LHCN-M2 (cell line): ENCODE measurements at regions not wholly inside any gene's neighbourhood (a gene's known extent, or its start where the extent isn't known, plus 50 kb on each side); places are given as distances from the start of the nearest gene placed in this dataset.
"Not testable (repeated sequence)": the region's sequence is repeated elsewhere in the genome, so short reads cannot be mapped to it uniquely, and the experiment has no call there.

ENCODE experiments used
- DNase-seq: peaks from one replicate; pipeline ENCODE4 v3.0.0-alpha.2; 2012; ENCODE audit warnings: low read depth

GRCh38 chr19:29013325-29013724 is 199.6 kb downstream of the UQCRFS1 start:
- DNase-seq = no peak

GRCh38 chr19:29012457-29012856 is 200.5 kb downstream of the UQCRFS1 start:
- no peak for DNase-seq

- no peak for DNase-seq
Observed at GRCh38 chr19:29010276-29010675, 202.7 kb downstream of the UQCRFS1 start.

GRCh38 chr19:29006057-29006735 is 206.8 kb downstream of the UQCRFS1 start:
- DNase-seq = no peak

GRCh38 chr19:29004796-29005195 is 208.2 kb downstream of the UQCRFS1 start:
- no peak for DNase-seq

- no peak for DNase-seq
Observed at GRCh38 chr19:29003641-29004409, 209.1 kb downstream of the UQCRFS1 start.

- no peak for DNase-seq
Observed at GRCh38 chr19:29002336-29002735, 210.6 kb downstream of the UQCRFS1 start.

GRCh38 chr19:29001597-29002245 is 211.2 kb downstream of the UQCRFS1 start:
- DNase-seq = no peak

- no peak for DNase-seq
Observed at GRCh38 chr19:29001141-29001581, 211.8 kb downstream of the UQCRFS1 start.

- DNase-seq = no peak
Observed at GRCh38 chr19:28999724-29000433, 213.1 kb downstream of the UQCRFS1 start.

GRCh38 chr19:28998974-28999373 is 214.0 kb downstream of the UQCRFS1 start:
- DNase-seq = no peak

GRCh38 chr19:28997866-28998265 is 215.1 kb downstream of the UQCRFS1 start:
- DNase-seq = not testable (repeated sequence)

GRCh38 chr19:28990522-28990921 is 222.4 kb downstream of the UQCRFS1 start:
- DNase-seq = no peak

- no peak for DNase-seq
Observed at GRCh38 chr19:28989739-28990138, 223.2 kb downstream of the UQCRFS1 start.

GRCh38 chr19:28988066-28988465 is 224.9 kb downstream of the UQCRFS1 start:
- no peak for DNase-seq

- DNase-seq = no peak
Observed at GRCh38 chr19:28987177-28987576, 225.8 kb downstream of the UQCRFS1 start.

GRCh38 chr19:28985201-28985600 is 227.8 kb downstream of the UQCRFS1 start:
- no peak for DNase-seq

- no peak for DNase-seq
Observed at GRCh38 chr19:28984315-28984714, 228.6 kb downstream of the UQCRFS1 start.

- no peak for DNase-seq
Observed at GRCh38 chr19:28983430-28983829, 229.5 kb downstream of the UQCRFS1 start.

GRCh38 chr19:28981994-28982393 is 231.0 kb downstream of the UQCRFS1 start:
- no peak for DNase-seq

- DNase-seq = no peak
Observed at GRCh38 chr19:28981518-28981917, 231.4 kb downstream of the UQCRFS1 start.
